ENCODE measurements at regions not wholly inside any gene's neighbourhood (a gene's known extent, or its start where the extent isn't known, plus 50 kb on each side); places are given as distances from the start of the nearest gene placed in this dataset.

- ChIA-PET CTCF (ENCODE audit: partially characterized antibody) (no interaction called here), POLR2A (ENCODE audit: partially characterized antibody) (no interaction called here)
- Histone ChIP-seq H2BK15ac (ENCODE audit: low read length) (no peak overlapping the region), H3K4ac (replicated peaks; ENCODE audit: insufficient read length, low read depth, low read length) (no peak overlapping the region), H3K4me1 (replicated peaks in 1 of 4; ENCODE audit: control insufficient read depth in 3 of 4, insufficient read depth in 4 of 4, low read length in 3 of 4) (no peaks in the 10 kb centered on the region), H3K27me3 (replicated peaks in 1 of 4; ENCODE audit: control insufficient read depth in 3 of 4, extremely low read depth in 1 of 4, insufficient read depth in 3 of 4, low read length in 3 of 4) (no peaks in the 10 kb centered on the region), H3K79me1 (ENCODE audit: low read depth, low read length) (no peaks in the 10 kb centered on the region), H2BK120ac (replicated peaks; ENCODE audit: low read depth, low read length) (no peak overlapping the region), H2BK20ac (ENCODE audit: low read length) (no peak overlapping the region), H3K27ac (ENCODE audit: low read depth, low read length) (no peak overlapping the region), H2BK5ac (ENCODE audit: low read depth, low read length) (no peak overlapping the region), H3K36me3 (ENCODE audit: control insufficient read depth in 2 of 4, insufficient read depth in 4 of 4, low read length in 3 of 4) (no peaks in the 10 kb centered on the region), H3K4me2 (ENCODE audit: insufficient read depth in 1 of 2, low read depth in 2 of 2, low read length in 2 of 2) (no peak overlapping the region), H3K9me3 (ENCODE audit: insufficient read depth in 2 of 2, low read depth in 1 of 2, low read length in 1 of 2) (no peaks in the 10 kb centered on the region), H4K91ac (replicated peaks; ENCODE audit: insufficient read length, low read length) (no peak overlapping the region), H2AK5ac (ENCODE audit: low read depth, low read length) (no peak overlapping the region), H3K18ac (ENCODE audit: extremely low read depth, low read length) (no peak overlapping the region), H4K20me1 (replicated peaks in 1 of 2; ENCODE audit: control insufficient read depth in 1 of 2, insufficient read depth in 2 of 2, low read length in 2 of 2) (no peaks in the 10 kb centered on the region), H4K5ac (ENCODE audit: insufficient read length, low read depth, low read length) (no peak overlapping the region), H3K56ac (replicated peaks; ENCODE audit: insufficient read length, low read depth, low read length) (no peak overlapping the region), H3K79me2 (ENCODE audit: control insufficient read depth in 1 of 2, insufficient read depth in 2 of 2, low read length in 2 of 2) (no peaks in the 10 kb centered on the region), H3K23ac (ENCODE audit: insufficient read length) (no peak overlapping the region), H4K8ac (ENCODE audit: extremely low read depth, insufficient read depth, low read length) (no peak overlapping the region), H3K14ac (ENCODE audit: insufficient read length) (no peak overlapping the region), H3K9ac (replicated peaks in 1 of 4; ENCODE audit: extremely low read depth in 1 of 4, low read depth in 3 of 4, low read length in 3 of 4) (no peak overlapping the region), H2AFZ (ENCODE audit: low read length) (no peak overlapping the region), H3K4me3 (ENCODE audit: extremely low read depth in 1 of 4, insufficient read depth in 2 of 4, low read depth in 3 of 4, low read length in 4 of 4) (no peak overlapping the region), H2BK12ac (ENCODE audit: low read depth, low read length) (no peak overlapping the region), H3K23me2 (ENCODE audit: low read depth, low read length) (no peaks in the 10 kb centered on the region)
- FAIRE-seq (no peak), DNase-seq (ENCODE audit: low read depth in 1 of 2, low spot score in 2 of 2) (no peak)
- no peak for TF ChIP-seq CHD1 (IDR thresholded peaks at IDR 0.05; ENCODE audit: low read depth, low read length)
- no peak for TF ChIP-seq SIN3A (conservative IDR thresholded peaks at IDR 0.05 in 1 of 2, IDR thresholded peaks at IDR 0.05 in 1 of 2; ENCODE audit: low read depth in 1 of 2, low read length in 2 of 2)
- no peak for TF ChIP-seq GTF2F1 (IDR thresholded peaks at IDR 0.05; ENCODE audit: borderline replicate concordance, low read depth, low read length)
- TF ChIP-seq FOSL1 (IDR thresholded peaks at IDR 0.05; ENCODE audit: insufficient read depth, low read depth, low read length): no peak
- TF ChIP-seq ZNF274 (IDR thresholded peaks at IDR 0.05; ENCODE audit: borderline replicate concordance, extremely low read depth, low read length): no peak
- TF ChIP-seq YY1 (IDR thresholded peaks at IDR 0.05; ENCODE audit: low read depth, low read length): no peak
These were observed 603.8 kb upstream of the USP24 start for GRCh38 chr1:55819011-55819410.
